Adrenal gland (tissue), 9 donors: ENCODE measurements at regions not wholly inside any gene's neighbourhood (a gene's known extent, or its start where the extent isn't known, plus 50 kb on each side); places are given as distances from the start of the nearest gene placed in this dataset.

Source experiments
- DNase-seq, 7 donors: peaks; one replicate each; pipeline ENCODE4 v3.0.0-alpha.2; 2019 to 2020
- H3K27ac ChIP-seq, 5 donors: fragments of 200-600 bp; sonication (generic) in 4 of 5; 1 replicate in 3 of 5; 2 replicates in 2 of 5; pipeline versions ENCODE4 v1.5.1 to v1.8.0; 2016 to 2020; ENCODE audit warnings: mild to moderate bottlenecking in 1 of 5
- H3K27me3 ChIP-seq: fragments of 200-600 bp; 2 replicates; pipeline ENCODE4 v1.8.0; 2021
- H3K36me3 ChIP-seq, 2 donors: fragments of 200-600 bp; replicated peaks in 1 of 2; 1 replicate in 1 of 2; 2 replicates in 1 of 2; pipeline versions ENCODE4 v1.5.1 to v1.8.0; 2018 to 2022
- H3K4me1 ChIP-seq, 2 donors: fragments of 200-600 bp; replicated peaks in 1 of 2; 1 replicate in 1 of 2; 2 replicates in 1 of 2; pipeline versions ENCODE4 v1.5.1 to v1.8.0; 2018 to 2021
- H3K4me3 ChIP-seq, 4 donors: fragments of 200-600 bp; sonication (generic) in 3 of 4; one replicate each; pipeline ENCODE4 v1.5.1; 2016 to 2018
- H3K9me3 ChIP-seq, 3 donors: fragments of 200-600 bp; sonication (generic) in 1 of 3; replicated peaks in 1 of 3; 1 replicate in 2 of 3; 2 replicates in 1 of 3; pipeline versions ENCODE4 v1.5.1 to v1.8.0; 2016 to 2021
- CTCF ChIP-seq, 6 experiments: fragments of 450-650 bp in 4 of 6; fragments of 200-600 bp in 2 of 6; sonication (generic) in 1 of 6; IDR thresholded peaks; 1 replicate in 5 of 6; 2 replicates in 1 of 6; pipeline versions ENCODE4 v1.5.1 to v1.8.0; 2016 to 2021; ENCODE audit warnings: antibody characterized with exemption in 6 of 6, mild to moderate bottlenecking in 2 of 6, moderate library complexity in 1 of 6
- POLR2A ChIP-seq, 2 donors: fragments of 450-650 bp; IDR thresholded peaks; one replicate each; pipeline ENCODE4 v1.6.1; 2017; ENCODE audit warnings: antibody characterized with exemption in 2 of 2, mild to moderate bottlenecking in 2 of 2, moderate library complexity in 1 of 2
- WGBS, 4 donors: extraction: QIAGEN DNeasy Blood & Tissue Kit in 2 of 4; methylation state at CpG; one replicate each; pipeline versions ENCODE4 v1.1.5 to v1.1.7; 2013 to 2017; 5-methylcytosine and 5-hydroxymethylcytosine counted together
- intact Hi-C, 2 donors: fragments of 100-400 bp; cut with DNase I; formaldehyde crosslinking; loops; one replicate each; pipeline versions ENCODE4 v1.14.1 to v1.15.0; 2022 to 2023
- donor health status: healthy with polysubstance abuse.
- donor health status: Bipolar disorder and iron deficiency.
- donor health status: DM: yes; HTN: yes; CAD: no.
- donor health status: DM: no; HTN: no; CAD: no.
- donor health status: DM: no; HTN: no; CAD: no.

GRCh38 chr12:47578836-47579235, 127.0 kb downstream of the RPAP3 start:
- Histone ChIP-seq H3K27me3 (no peaks in the 10 kb centered on the region), H3K9me3 (no peaks in the 10 kb centered on the region), H3K4me3 (no peak overlapping the region), H3K4me1 (no peaks in the 10 kb centered on the region), H3K27ac (no peak overlapping the region), H3K36me3 (no peaks in the 10 kb centered on the region)
- no peak for DNase-seq
- WGBS, 4 donors, result 61 to 68% (median 63%) methylated on average over 4 of the region's 4 CpGs
- intact Hi-C loops, result no loop called here
- no peak for TF ChIP-seq POLR2A (IDR thresholded peaks at IDR 0.05)
- no peak for TF ChIP-seq CTCF (IDR thresholded peaks at IDR 0.05)

GRCh38 chr12:47577206-47577989, 128.4 kb downstream of the RPAP3 start:
- no peak for TF ChIP-seq POLR2A (IDR thresholded peaks at IDR 0.05)
- TF ChIP-seq CTCF (IDR thresholded peaks at IDR 0.05), result no peak
- H3K27me3 ChIP-seq, result no peaks in the 10 kb centered on the region
- no peak for DNase-seq
- 66 to 73% (median 69%) methylated on average over 7 of the region's 7 CpGs for WGBS, 4 donors
- H3K9me3 ChIP-seq, result no peaks in the 10 kb centered on the region
- H3K27ac ChIP-seq, result no peak overlapping the region
- H3K4me3 ChIP-seq, result no peak overlapping the region
- no peaks in the 10 kb centered on the region for H3K4me1 ChIP-seq
- H3K36me3 ChIP-seq, result no peaks in the 10 kb centered on the region
- intact Hi-C loops, result no loop called here

- no peaks in the 10 kb centered on the region for H3K9me3 ChIP-seq
- no peaks in the 10 kb centered on the region for H3K27me3 ChIP-seq
- WGBS, 4 donors, result 40 to 65% (median 51%) methylated on average over 7 of the region's 7 CpGs
- intact Hi-C loops, result no loop called here
- no peak overlapping the region for H3K27ac ChIP-seq
- no peaks in the 10 kb centered on the region for H3K4me1 ChIP-seq
- DNase-seq, result no peak
- H3K4me3 ChIP-seq, result no peak overlapping the region
- H3K36me3 ChIP-seq, result no peaks in the 10 kb centered on the region
- no peak for TF ChIP-seq POLR2A (IDR thresholded peaks at IDR 0.05)
- TF ChIP-seq CTCF (IDR thresholded peaks at IDR 0.05), result no peak
Measured at GRCh38 chr12:47576289-47576945, 129.4 kb downstream of the RPAP3 start.

GRCh38 chr12:47574252-47575021, 131.4 kb downstream of the RPAP3 start:
- no peaks in the 10 kb centered on the region for H3K9me3 ChIP-seq
- no peaks in the 10 kb centered on the region for H3K4me1 ChIP-seq
- no peak for TF ChIP-seq CTCF (IDR thresholded peaks at IDR 0.05)
- TF ChIP-seq POLR2A (IDR thresholded peaks at IDR 0.05), result no peak
- DNase-seq, result no peak
- H3K27ac ChIP-seq, result no peak overlapping the region
- H3K27me3 ChIP-seq, result no peaks in the 10 kb centered on the region
- WGBS, 4 donors, result 70 to 100% (median 81%) methylated on average over 1 of the region's 1 CpG
- H3K4me3 ChIP-seq, result no peak overlapping the region
- intact Hi-C loops, result no loop called here
- H3K36me3 ChIP-seq, result no peaks in the 10 kb centered on the region
